ENCODE measurements at regions not wholly inside any gene's neighbourhood (a gene's known extent, or its start where the extent isn't known, plus 50 kb on each side); places are given as distances from the start of the nearest gene placed in this dataset.

- no peak for DNase-seq
These were observed 70.7 kb upstream of the ZNF644 start for GRCh38 chr1:91092503-91092902.

- DNase-seq = no peak
These were observed 70.0 kb upstream of the ZNF644 start for GRCh38 chr1:91091812-91092211.

- DNase-seq = no peak
These were observed 58.8 kb upstream of the ZNF644 start for GRCh38 chr1:91080650-91081049.

- no peak for DNase-seq
These were observed 57.0 kb upstream of the ZNF644 start for GRCh38 chr1:91078859-91079258.

GRCh38 chr1:91076834-91077233 is 55.0 kb upstream of the ZNF644 start:
- DNase-seq = no peak

GRCh38 chr1:91075233-91076135 is 53.6 kb upstream of the ZNF644 start:
- no peak for DNase-seq

- no peak for DNase-seq
These were observed 51.5 kb upstream of the ZNF644 start for GRCh38 chr1:91073299-91073698.

GRCh38 chr1:91071838-91072237 is 50.0 kb upstream of the ZNF644 start:
- no peak for DNase-seq
